ENCODE measurements at regions not wholly inside any gene's neighbourhood (a gene's known extent, or its start where the extent isn't known, plus 50 kb on each side); places are given as distances from the start of the nearest gene placed in this dataset.

- no peak overlapping the region for H3K4me2 ChIP-seq (ENCODE audit: low read length)
- no peaks in the 10 kb centered on the region for H3K79me2 ChIP-seq (replicated peaks; ENCODE audit: insufficient read depth, low read length)
- H3K4me3 ChIP-seq (ENCODE audit: low read length), result no peak overlapping the region
- H4K20me1 ChIP-seq (ENCODE audit: insufficient read depth), result no peaks in the 10 kb centered on the region
- no peak overlapping the region for H3K27ac ChIP-seq (ENCODE audit: low read length)
- H3K9me3 ChIP-seq (ENCODE audit: low read length), result no peaks in the 10 kb centered on the region
- no peaks in the 10 kb centered on the region for H3K9me2 ChIP-seq (ENCODE audit: insufficient read depth, low read length)
- H3F3A ChIP-seq (ENCODE audit: insufficient read depth, low read length, poor library complexity, severe bottlenecking), result no peaks in the 10 kb centered on the region
- no peaks in the 10 kb centered on the region for H3K36me3 ChIP-seq (ENCODE audit: insufficient read depth, low read length)
- no peak overlapping the region for H3K9ac ChIP-seq (ENCODE audit: low read length)
- H3K27me3 ChIP-seq (ENCODE audit: insufficient read depth, low read depth, low read length), result no peaks in the 10 kb centered on the region
- H2AFZ ChIP-seq (ENCODE audit: low read depth, low read length), result no peak overlapping the region
- TF ChIP-seq POLR2AphosphoS5 (IDR thresholded peaks at IDR 0.05), result no peak
- no peak for TF ChIP-seq SMC3 (conservative IDR thresholded peaks at IDR 0.05; ENCODE audit: poor library complexity)
- no peak for TF ChIP-seq EP300 (conservative IDR thresholded peaks at IDR 0.05; ENCODE audit: poor library complexity, severe bottlenecking)
- no peak for TF ChIP-seq CTCF (IDR thresholded peaks at IDR 0.05; ENCODE audit: poor library complexity, severe bottlenecking)
- TF ChIP-seq REST (IDR thresholded peaks at IDR 0.05; ENCODE audit: borderline replicate concordance), result no peak
- TF ChIP-seq RAD21 (conservative IDR thresholded peaks at IDR 0.05), result no peak
- TF ChIP-seq MXI1 (conservative IDR thresholded peaks at IDR 0.05; ENCODE audit: poor library complexity, severe bottlenecking), result no peak
- TF ChIP-seq EZH2 (IDR thresholded peaks at IDR 0.05; ENCODE audit: borderline replicate concordance, insufficient read depth, low read length, poor library complexity, severe bottlenecking), result no peak
- no peak for TF ChIP-seq TAF1 (IDR thresholded peaks at IDR 0.05; ENCODE audit: low read depth)
Observed at GRCh38 chr2:236340251-236340650, 76.0 kb upstream of the ASB18 start.

GRCh38 chr2:236341067-236341466 is 76.9 kb upstream of the ASB18 start:
- Histone ChIP-seq H3K9me2 (ENCODE audit: insufficient read depth, low read length) (no peaks in the 10 kb centered on the region), H3F3A (ENCODE audit: insufficient read depth, low read length, poor library complexity, severe bottlenecking) (no peaks in the 10 kb centered on the region), H3K36me3 (ENCODE audit: insufficient read depth, low read length) (no peaks in the 10 kb centered on the region), H2AFZ (ENCODE audit: low read depth, low read length) (no peak overlapping the region), H3K27me3 (ENCODE audit: insufficient read depth, low read depth, low read length) (no peaks in the 10 kb centered on the region), H3K9ac (ENCODE audit: low read length) (no peak overlapping the region), H3K79me2 (replicated peaks; ENCODE audit: insufficient read depth, low read length) (no peaks in the 10 kb centered on the region), H4K20me1 (ENCODE audit: insufficient read depth) (no peaks in the 10 kb centered on the region), H3K4me2 (ENCODE audit: low read length) (no peak overlapping the region), H3K9me3 (ENCODE audit: low read length) (no peaks in the 10 kb centered on the region), H3K27ac (ENCODE audit: low read length) (no peak overlapping the region), H3K4me3 (ENCODE audit: low read length) (no peak overlapping the region)
- TF ChIP-seq TAF1 (IDR thresholded peaks at IDR 0.05; ENCODE audit: low read depth) (no peak), EZH2 (IDR thresholded peaks at IDR 0.05; ENCODE audit: borderline replicate concordance, insufficient read depth, low read length, poor library complexity, severe bottlenecking) (no peak), EP300 (conservative IDR thresholded peaks at IDR 0.05; ENCODE audit: poor library complexity, severe bottlenecking) (no peak), MXI1 (conservative IDR thresholded peaks at IDR 0.05; ENCODE audit: poor library complexity, severe bottlenecking) (no peak), CTCF (IDR thresholded peaks at IDR 0.05; ENCODE audit: poor library complexity, severe bottlenecking) (no peak), RAD21 (conservative IDR thresholded peaks at IDR 0.05) (no peak), REST (IDR thresholded peaks at IDR 0.05; ENCODE audit: borderline replicate concordance) (no peak), SMC3 (conservative IDR thresholded peaks at IDR 0.05; ENCODE audit: poor library complexity) (no peak), POLR2AphosphoS5 (IDR thresholded peaks at IDR 0.05) (no peak)

Measured in neural cell (in vitro differentiated cells).